OCI-LY3 (cell line): ENCODE measurements at regions not wholly inside any gene's neighbourhood (a gene's known extent, or its start where the extent isn't known, plus 50 kb on each side); places are given as distances from the start of the nearest gene placed in this dataset.

ENCODE experiments used
- H2AFZ ChIP-seq: fragments of 200-600, 300-600 bp; shearing (Covaris generic); 2 replicates; pipeline ENCODE4 v1.6.0; 2014; ENCODE audit warnings: antibody characterized with exemption, low read depth, low read length
- H3K27ac ChIP-seq: fragments of 200-600, 300-600 bp; sonication (generic); 2 replicates; pipeline ENCODE4 v1.5.1; 2014; ENCODE audit warnings: mild to moderate bottlenecking, low read length, moderate library complexity, mixed read lengths
- H3K27me3 ChIP-seq: fragments of 200-600, 300-600 bp; sonication (generic); 2 replicates; pipeline ENCODE4 v1.6.1; 2014; ENCODE audit warnings: low read depth, low read length, mixed read lengths
- H3K36me3 ChIP-seq: fragments of 200-600, 300-600 bp; sonication (generic); replicated peaks from 2 replicates; pipeline ENCODE3; 2014; ENCODE audit warnings: low read depth, low read length, mixed read lengths
- H3K4me1 ChIP-seq: fragments of 300-600, 200-600 bp; sonication (generic); 2 replicates; pipeline ENCODE4 v1.6.1; 2014; ENCODE audit warnings: low read length, mixed read lengths
- H3K4me2 ChIP-seq: fragments of 200-600, 300-600 bp; sonication (generic); 2 replicates; pipeline ENCODE4 v1.6.1; 2014; ENCODE audit warnings: low read length, mixed read lengths
- H3K4me3 ChIP-seq: fragments of 300-600, 200-600 bp; sonication (generic); 2 replicates; pipeline ENCODE4 v1.5.1; 2014; ENCODE audit warnings: antibody characterized with exemption, mild to moderate bottlenecking, low read length, moderate library complexity
- H3K79me2 ChIP-seq: fragments of 300-600, 200-600 bp; shearing (Covaris generic); 2 replicates; pipeline ENCODE4 v1.6.1; 2014; ENCODE audit warnings: mild to moderate bottlenecking, low read length, mixed read lengths
- H3K9ac ChIP-seq: fragments of 300-600, 200-600 bp; shearing (Covaris generic); 2 replicates; pipeline ENCODE4 v1.6.0; 2014; ENCODE audit warnings: mild to moderate bottlenecking, low read length, moderate library complexity
- H3K9me3 ChIP-seq: fragments of 200-600, 300-600 bp; shearing (Covaris generic); 2 replicates; pipeline ENCODE4 v1.6.1; 2014; ENCODE audit warnings: low read length, mixed read lengths; ENCODE audit not compliant: insufficient read depth
- H4K20me1 ChIP-seq: fragments of 200-600, 300-600 bp; sonication (generic); 2 replicates; pipeline ENCODE4 v1.6.1; 2016; ENCODE audit warnings: low read length, mixed read lengths; ENCODE audit not compliant: insufficient read depth
- EZH2phosphoT487 ChIP-seq: fragments of 200-600 bp; shearing (Covaris generic); IDR thresholded peaks from 2 replicates; pipeline ENCODE4 v1.6.1; 2018; ENCODE audit warnings: antibody characterized with exemption, mixed run types, low read depth
- TF ChIP-seq, protein P1 (sequence below): fragments of 200-600, 300-600 bp; sonication (generic); IDR thresholded peaks from 2 replicates; pipeline ENCODE4 v1.5.1; 2014; ENCODE audit warnings: antibody characterized with exemption, low read length, low read depth

DNA sequence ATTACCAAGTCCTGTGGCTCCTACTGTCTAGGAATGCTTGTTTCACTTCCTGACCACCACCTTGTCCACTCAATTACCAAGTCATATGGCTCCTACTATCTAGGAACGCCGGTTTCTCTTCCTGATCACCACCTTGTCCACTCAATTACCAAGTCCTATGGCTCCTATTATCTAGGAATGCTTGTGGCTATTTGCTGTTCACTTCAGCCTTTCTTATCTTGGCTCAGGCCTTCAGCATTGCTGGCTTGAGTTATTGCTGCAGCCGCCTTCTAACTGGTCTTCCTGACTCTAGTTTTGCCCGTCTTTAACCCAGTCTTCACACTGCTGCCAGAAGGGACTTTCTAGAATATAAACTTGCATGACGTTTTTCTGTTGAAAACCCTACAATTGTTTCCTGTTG, 82.5 kb upstream of the GAREM1 start:
- H3K4me1 ChIP-seq, result peaks cover 2% of the 10 kb centered on the region; the same call in 1 of the 2 replicates
- no peak overlapping the region for H3K4me3 ChIP-seq
- no peak overlapping the region for H3K4me2 ChIP-seq
- no peaks in the 10 kb centered on the region for H3K27me3 ChIP-seq
- H3K79me2 ChIP-seq, result no peaks in the 10 kb centered on the region
- no peak for TF ChIP-seq EZH2phosphoT487
- TF ChIP-seq, protein P1, sequence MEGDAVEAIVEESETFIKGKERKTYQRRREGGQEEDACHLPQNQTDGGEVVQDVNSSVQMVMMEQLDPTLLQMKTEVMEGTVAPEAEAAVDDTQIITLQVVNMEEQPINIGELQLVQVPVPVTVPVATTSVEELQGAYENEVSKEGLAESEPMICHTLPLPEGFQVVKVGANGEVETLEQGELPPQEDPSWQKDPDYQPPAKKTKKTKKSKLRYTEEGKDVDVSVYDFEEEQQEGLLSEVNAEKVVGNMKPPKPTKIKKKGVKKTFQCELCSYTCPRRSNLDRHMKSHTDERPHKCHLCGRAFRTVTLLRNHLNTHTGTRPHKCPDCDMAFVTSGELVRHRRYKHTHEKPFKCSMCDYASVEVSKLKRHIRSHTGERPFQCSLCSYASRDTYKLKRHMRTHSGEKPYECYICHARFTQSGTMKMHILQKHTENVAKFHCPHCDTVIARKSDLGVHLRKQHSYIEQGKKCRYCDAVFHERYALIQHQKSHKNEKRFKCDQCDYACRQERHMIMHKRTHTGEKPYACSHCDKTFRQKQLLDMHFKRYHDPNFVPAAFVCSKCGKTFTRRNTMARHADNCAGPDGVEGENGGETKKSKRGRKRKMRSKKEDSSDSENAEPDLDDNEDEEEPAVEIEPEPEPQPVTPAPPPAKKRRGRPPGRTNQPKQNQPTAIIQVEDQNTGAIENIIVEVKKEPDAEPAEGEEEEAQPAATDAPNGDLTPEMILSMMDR, result no peak
- no peaks in the 10 kb centered on the region for H3K9me3 ChIP-seq
- H4K20me1 ChIP-seq, result no peaks in the 10 kb centered on the region
- H2AFZ ChIP-seq, result no peak overlapping the region
- no peak overlapping the region for H3K27ac ChIP-seq
- H3K9ac ChIP-seq, result no peak overlapping the region
- no peaks in the 10 kb centered on the region for H3K36me3 ChIP-seq

DNA sequence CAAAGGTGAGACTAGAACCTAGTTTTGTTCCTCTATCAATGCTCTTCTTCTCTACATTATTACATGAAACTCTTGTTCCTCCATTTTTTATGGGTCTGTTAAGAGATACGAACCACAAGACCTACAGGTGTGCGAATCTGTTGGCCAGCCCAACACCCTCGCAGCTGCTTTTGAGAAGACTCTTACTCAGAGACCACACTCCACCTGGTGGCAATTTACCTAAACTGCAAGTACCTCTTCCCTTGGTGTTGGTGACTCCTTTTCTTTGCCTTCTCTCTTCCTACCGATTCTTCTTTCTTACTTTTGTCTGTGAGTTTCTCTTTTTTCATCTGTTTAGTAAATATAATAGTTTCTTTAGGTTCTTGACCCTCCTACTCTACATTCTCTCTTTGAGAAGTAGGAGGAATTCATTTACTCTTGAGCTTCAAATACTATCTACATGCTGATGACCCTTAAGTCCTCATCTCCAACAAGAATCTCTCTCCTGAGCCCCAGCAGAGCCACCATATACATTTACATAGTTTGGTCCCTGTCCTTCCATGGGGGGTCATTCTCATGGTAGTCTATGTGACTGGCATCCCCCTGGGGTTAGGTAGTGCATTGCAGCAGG, 81.8 kb upstream of the GAREM1 start:
- TF ChIP-seq EZH2phosphoT487, result no peak
- TF ChIP-seq, protein P1, result peak; percentile 85
- Histone ChIP-seq H3K4me2 (peak overlapping the region; percentile 60), H3K9me3 (no peaks in the 10 kb centered on the region), H3K4me1 (peaks cover 2% of the 10 kb centered on the region; the same call in 1 of the 2 replicates), H3K79me2 (no peaks in the 10 kb centered on the region), H3K27ac (no peak overlapping the region), H2AFZ (peak overlapping the region; percentile 66; the same call in 1 of the 2 replicates), H3K4me3 (0 out of 2 replicates have a peak overlapping the region, but pooled peaks have one; percentile 39), H3K27me3 (no peaks in the 10 kb centered on the region), H3K9ac (no peak overlapping the region), H4K20me1 (no peaks in the 10 kb centered on the region), H3K36me3 (no peaks in the 10 kb centered on the region)

DNA sequence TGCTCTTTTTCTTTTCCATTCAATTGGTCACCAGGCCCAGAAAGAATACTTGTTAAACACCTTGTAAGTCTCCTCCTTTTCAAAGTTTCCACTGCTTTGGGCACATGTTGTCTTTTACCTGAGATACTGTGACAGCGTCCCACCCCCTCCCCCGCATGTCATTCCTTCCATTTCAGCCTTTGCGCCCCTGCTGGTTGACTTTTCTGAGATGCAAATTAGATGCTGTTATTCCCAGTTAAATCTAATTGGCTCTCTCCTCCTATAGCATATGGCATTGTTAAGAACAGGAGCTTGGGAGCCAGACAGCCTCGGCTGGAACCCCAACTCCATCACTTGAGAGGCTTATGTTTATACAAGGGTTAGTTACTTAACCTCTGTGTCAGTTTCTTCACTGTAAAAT, 80.3 kb upstream of the GAREM1 start:
- Histone ChIP-seq H3K4me1 (peaks cover 2% of the 10 kb centered on the region; the same call in 1 of the 2 replicates), H3K27ac (no peak overlapping the region), H3K4me2 (no peak overlapping the region), H2AFZ (no peak overlapping the region), H3K27me3 (no peaks in the 10 kb centered on the region), H3K9me3 (no peaks in the 10 kb centered on the region), H3K36me3 (no peaks in the 10 kb centered on the region), H4K20me1 (no peaks in the 10 kb centered on the region), H3K4me3 (no peak overlapping the region), H3K9ac (no peak overlapping the region), H3K79me2 (no peaks in the 10 kb centered on the region)
- no peak for TF ChIP-seq EZH2phosphoT487
- TF ChIP-seq, protein P1, result peak; percentile 24; the same call in 1 of the 2 replicates

DNA sequence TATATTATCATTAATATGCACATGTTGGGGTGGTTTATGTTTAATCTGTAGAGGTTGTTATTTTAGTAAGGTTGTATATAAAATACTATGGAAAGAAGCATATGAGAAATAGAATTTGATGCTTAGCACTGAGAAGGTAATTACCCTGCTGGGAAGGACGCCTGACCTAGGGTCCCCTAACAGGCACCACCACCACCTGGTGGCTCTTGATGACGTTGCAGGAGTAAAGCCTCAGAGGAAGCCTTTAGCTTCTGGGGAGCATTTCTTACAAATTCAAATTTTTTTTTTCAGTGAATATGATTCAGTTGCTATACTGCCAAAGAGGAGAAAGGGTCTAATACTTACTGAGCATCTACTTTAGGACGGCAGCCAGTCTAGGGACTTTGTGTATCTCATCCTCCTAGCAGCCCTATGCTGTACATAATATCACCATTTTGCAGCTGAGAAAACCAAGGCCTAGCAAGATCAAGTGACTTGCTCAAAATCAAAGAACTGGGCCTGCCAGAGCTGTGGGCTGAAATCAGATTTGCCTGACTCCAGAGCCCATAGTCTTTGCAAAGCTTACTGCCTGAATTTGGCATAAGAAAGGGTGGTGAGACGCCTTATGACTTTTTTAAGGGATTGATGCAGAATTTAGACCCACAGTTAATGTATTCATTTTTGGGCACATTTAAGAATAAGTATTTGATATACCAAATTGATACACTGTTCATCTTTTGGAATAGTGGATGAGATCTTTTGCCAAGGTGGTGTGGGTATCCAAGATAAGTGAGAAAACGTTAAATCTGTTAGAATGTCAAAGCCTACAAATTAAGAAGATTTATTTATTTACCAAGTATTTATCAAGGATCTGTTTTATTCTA, 78.8 kb upstream of the GAREM1 start:
- Histone ChIP-seq H3K4me2 (no peak overlapping the region), H3K27ac (no peak overlapping the region), H3K9ac (no peak overlapping the region), H3K36me3 (no peaks in the 10 kb centered on the region), H3K9me3 (no peaks in the 10 kb centered on the region), H3K4me3 (no peak overlapping the region), H2AFZ (no peak overlapping the region), H3K27me3 (no peaks in the 10 kb centered on the region), H4K20me1 (no peaks in the 10 kb centered on the region), H3K4me1 (peaks cover 2% of the 10 kb centered on the region; the same call in 1 of the 2 replicates), H3K79me2 (no peaks in the 10 kb centered on the region)
- TF ChIP-seq, protein P1, result peak; percentile 81
- TF ChIP-seq EZH2phosphoT487, result no peak
